CD14-positive monocyte (primary cell): ENCODE measurements at regions not wholly inside any gene's neighbourhood (a gene's known extent, or its start where the extent isn't known, plus 50 kb on each side); places are given as distances from the start of the nearest gene placed in this dataset.

Experiments used
- DNase-seq, 3 donors: peaks; one replicate each; pipeline ENCODE4 v3.0.0-alpha.2; 2011 to 2022
- H2AFZ ChIP-seq: 2 replicates; pipeline ENCODE4 v1.6.0; 2012; ENCODE audit warnings: mild to moderate bottlenecking, low read depth, low read length, inconsistent platforms; ENCODE audit not compliant: insufficient read depth, poor library complexity, severe bottlenecking
- H3K27ac ChIP-seq, 2 donors: 1 replicate in 1 of 2; 2 replicates in 1 of 2; pipeline ENCODE4 v1.5.1; 2012 to 2013; ENCODE audit warnings: low read length in 2 of 2, control low read depth in 1 of 2, inconsistent platforms in 1 of 2, low read depth in 1 of 2, mild to moderate bottlenecking in 1 of 2
- H3K27me3 ChIP-seq, 2 donors: one replicate each; pipeline versions ENCODE4 v1.6.0 to v1.6.1; 2011 to 2013; ENCODE audit warnings: low read length in 2 of 2; ENCODE audit not compliant: control insufficient read depth in 2 of 2, insufficient read depth in 2 of 2
- H3K36me3 ChIP-seq, 2 donors: replicated peaks in 1 of 2; 1 replicate in 1 of 2; 2 replicates in 1 of 2; pipeline versions ENCODE4 v1.5.1 to v1.6.1; 2012 to 2013; ENCODE audit warnings: low read length in 2 of 2, control low read depth in 1 of 2, inconsistent platforms in 1 of 2, mild to moderate bottlenecking in 1 of 2; ENCODE audit not compliant: insufficient read depth in 2 of 2, control insufficient read depth in 1 of 2
- H3K4me1 ChIP-seq, 2 donors: 1 replicate in 1 of 2; 2 replicates in 1 of 2; pipeline versions ENCODE4 v1.5.1 to v1.6.1; 2012 to 2013; ENCODE audit warnings: low read length in 2 of 2, control low read depth in 1 of 2, inconsistent platforms in 1 of 2, mild to moderate bottlenecking in 1 of 2, moderate library complexity in 1 of 2; ENCODE audit not compliant: insufficient read depth in 2 of 2, control insufficient read depth in 1 of 2
- H3K4me2 ChIP-seq: replicated peaks from 2 replicates; pipeline ENCODE3; 2012; ENCODE audit warnings: low read length, moderate library complexity, mild to moderate bottlenecking; ENCODE audit not compliant: poor library complexity, severe bottlenecking; ENCODE audit errors: extremely low read depth
- H3K4me3 ChIP-seq, 3 experiments: fragments of 200-600 bp in 1 of 3; sonication (generic) in 1 of 3; replicated peaks in 1 of 3; 1 replicate in 2 of 3; 2 replicates in 1 of 3; pipeline ENCODE4 v1.5.1; 2011 to 2013; ENCODE audit warnings: low read length in 3 of 3, mild to moderate bottlenecking in 3 of 3, control low read depth in 2 of 3, low read depth in 2 of 3, inconsistent platforms in 1 of 3, moderate library complexity in 1 of 3
- H3K79me2 ChIP-seq: 2 replicates; pipeline ENCODE4 v1.6.0; 2012; ENCODE audit warnings: mild to moderate bottlenecking, control low read depth, inconsistent platforms, low read length, moderate library complexity; ENCODE audit not compliant: insufficient read depth
- H3K9ac ChIP-seq: 2 replicates; pipeline ENCODE4 v1.6.0; 2017; ENCODE audit warnings: low read length, mild to moderate bottlenecking; ENCODE audit not compliant: insufficient read depth, poor library complexity, severe bottlenecking
- H3K9me3 ChIP-seq, 2 donors: replicated peaks in 1 of 2; 1 replicate in 1 of 2; 2 replicates in 1 of 2; pipeline versions ENCODE4 v1.5.1 to v1.6.1; 2012 to 2013; ENCODE audit warnings: low read length in 2 of 2, control low read depth in 1 of 2; ENCODE audit not compliant: control insufficient read depth in 1 of 2, insufficient read depth in 1 of 2
- H4K20me1 ChIP-seq: 2 replicates; pipeline ENCODE4 v1.6.0; 2012; ENCODE audit warnings: mild to moderate bottlenecking, low read length, control low read depth, moderate library complexity; ENCODE audit not compliant: insufficient read depth
- H3K27ac Mint-ChIP-seq, 7 donors: one replicate each; pipeline ENCODE4 v1.8.0; 2020; ENCODE audit warnings: mild to moderate bottlenecking in 7 of 7, mixed read lengths in 7 of 7, moderate library complexity in 6 of 7, inconsistent platforms in 2 of 7
- H3K27me3 Mint-ChIP-seq, 3 donors: one replicate each; pipeline ENCODE4 v1.8.0; 2021 to 2022; ENCODE audit warnings: low read depth in 3 of 3, mild to moderate bottlenecking in 3 of 3, mixed read lengths in 3 of 3, moderate library complexity in 3 of 3, inconsistent platforms in 1 of 3
- H3K36me3 Mint-ChIP-seq, 2 donors: one replicate each; pipeline ENCODE4 v1.8.0; 2020; ENCODE audit warnings: mixed read lengths in 2 of 2, inconsistent platforms in 1 of 2, mild to moderate bottlenecking in 1 of 2
- H3K4me1 Mint-ChIP-seq: one replicate; pipeline ENCODE4 v1.8.0; 2020; ENCODE audit warnings: mild to moderate bottlenecking, mixed read lengths
- H3K4me3 Mint-ChIP-seq, 2 donors: one replicate each; pipeline ENCODE4 v1.8.0; 2020; ENCODE audit warnings: mild to moderate bottlenecking in 2 of 2, mixed read lengths in 2 of 2, moderate library complexity in 1 of 2
- H3K9me3 Mint-ChIP-seq, 7 donors: one replicate each; pipeline ENCODE4 v1.8.0; 2020 to 2022; ENCODE audit warnings: mixed read lengths in 7 of 7, mild to moderate bottlenecking in 6 of 7, moderate library complexity in 6 of 7, inconsistent platforms in 2 of 7
- WGBS: methylation state at CpG from one replicate; pipeline ENCODE4 v1.1.5; 2013; ENCODE audit warnings: missing lambda C conversion rate; ENCODE audit not compliant: insufficient coverage; 5-methylcytosine and 5-hydroxymethylcytosine counted together
- intact Hi-C, 2 donors: fragments of 100-400 bp; cut with micrococcal nuclease; formaldehyde crosslinking; loops; one replicate each; pipeline versions ENCODE4 v1.15.0 to v1.15.1; 2023
- TF ChIP-seq, protein P1 (sequence below): fragments of 200-600 bp; IDR thresholded peaks from one replicate; pipeline ENCODE4 v1.8.0; 2022; ENCODE audit warnings: antibody characterized with exemption, mild to moderate bottlenecking

DNA sequence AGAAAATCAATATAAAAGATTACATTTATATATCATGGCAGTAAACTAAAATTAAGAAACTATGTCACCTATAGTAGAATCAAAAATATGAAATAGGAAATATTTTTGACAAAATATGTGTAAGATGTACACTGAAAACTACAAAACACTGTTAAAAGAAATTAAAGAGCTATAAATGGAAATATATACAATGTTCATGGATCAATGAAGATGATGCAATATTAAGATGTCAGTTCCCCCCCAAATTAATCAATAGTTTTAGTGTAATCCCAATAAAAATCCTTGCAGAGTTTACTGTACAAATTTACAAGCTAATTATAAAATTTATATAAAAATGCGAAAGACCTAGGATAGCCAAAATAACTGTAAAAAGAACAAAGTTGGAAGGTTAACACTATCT, 173.0 kb upstream of the ADRA1B start:
- intact Hi-C loops = no loop called here
- Histone ChIP-seq H3K4me3 (no peak overlapping the region), H3K79me2 (no peaks in the 10 kb centered on the region), H3K4me1 (no peaks in the 10 kb centered on the region), H4K20me1 (no peaks in the 10 kb centered on the region), H3K27ac (no peak overlapping the region), H3K9ac (no peak overlapping the region), H2AFZ (no peak overlapping the region), H3K36me3 (no peaks in the 10 kb centered on the region), H3K9me3 (peaks cover 0 to 3% of the 10 kb centered on the region in 2 donors), H3K4me2 (no peak overlapping the region), H3K27me3 (no peaks in the 10 kb centered on the region)
- DNase-seq = no peak
- TF ChIP-seq, protein P1, sequence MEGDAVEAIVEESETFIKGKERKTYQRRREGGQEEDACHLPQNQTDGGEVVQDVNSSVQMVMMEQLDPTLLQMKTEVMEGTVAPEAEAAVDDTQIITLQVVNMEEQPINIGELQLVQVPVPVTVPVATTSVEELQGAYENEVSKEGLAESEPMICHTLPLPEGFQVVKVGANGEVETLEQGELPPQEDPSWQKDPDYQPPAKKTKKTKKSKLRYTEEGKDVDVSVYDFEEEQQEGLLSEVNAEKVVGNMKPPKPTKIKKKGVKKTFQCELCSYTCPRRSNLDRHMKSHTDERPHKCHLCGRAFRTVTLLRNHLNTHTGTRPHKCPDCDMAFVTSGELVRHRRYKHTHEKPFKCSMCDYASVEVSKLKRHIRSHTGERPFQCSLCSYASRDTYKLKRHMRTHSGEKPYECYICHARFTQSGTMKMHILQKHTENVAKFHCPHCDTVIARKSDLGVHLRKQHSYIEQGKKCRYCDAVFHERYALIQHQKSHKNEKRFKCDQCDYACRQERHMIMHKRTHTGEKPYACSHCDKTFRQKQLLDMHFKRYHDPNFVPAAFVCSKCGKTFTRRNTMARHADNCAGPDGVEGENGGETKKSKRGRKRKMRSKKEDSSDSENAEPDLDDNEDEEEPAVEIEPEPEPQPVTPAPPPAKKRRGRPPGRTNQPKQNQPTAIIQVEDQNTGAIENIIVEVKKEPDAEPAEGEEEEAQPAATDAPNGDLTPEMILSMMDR = no peak
- Mint-ChIP-seq H3K36me3 (no peaks in the 10 kb centered on the region), H3K4me1 (no peaks in the 10 kb centered on the region), H3K9me3 (peaks cover 1 to 13% (median 7%) of the 10 kb centered on the region in 7 donors), H3K4me3 (no peak overlapping the region), H3K27ac (no peak overlapping the region), H3K27me3 (peaks cover 4 to 9% (median 4%) of the 10 kb centered on the region in 3 donors)
- no CpG with 5 or more reads among the region's 1 CpG for WGBS

- H3K27ac ChIP-seq = no peak overlapping the region
- DNase-seq = no peak
- H3K9ac ChIP-seq = no peak overlapping the region
- no peaks in the 10 kb centered on the region for H3K79me2 ChIP-seq
- H3K4me1 ChIP-seq = no peaks in the 10 kb centered on the region
- H3K36me3 Mint-ChIP-seq = no peaks in the 10 kb centered on the region
- no peaks in the 10 kb centered on the region for H3K27me3 ChIP-seq
- no peak overlapping the region for H3K4me3 Mint-ChIP-seq
- no peak overlapping the region for H2AFZ ChIP-seq
- H3K4me2 ChIP-seq = no peak overlapping the region
- TF ChIP-seq, protein P1 = no peak
- H3K4me1 Mint-ChIP-seq = no peaks in the 10 kb centered on the region
- H3K36me3 ChIP-seq = no peaks in the 10 kb centered on the region
- H3K9me3 Mint-ChIP-seq = peaks cover under 1 to 9% (median 6%) of the 10 kb centered on the region in 7 donors
- H3K9me3 ChIP-seq = peaks cover 0 to 6% of the 10 kb centered on the region in 2 donors
- intact Hi-C loops = no loop called here
- H4K20me1 ChIP-seq = no peaks in the 10 kb centered on the region
- H3K27me3 Mint-ChIP-seq = peaks cover 0 to 8% (median 4%) of the 10 kb centered on the region in 3 donors
- 100% methylated on average over 3 of the region's 4 CpGs for WGBS
- no peak overlapping the region for H3K4me3 ChIP-seq
- H3K27ac Mint-ChIP-seq = no peak overlapping the region
Observed at GRCh38 chr5:159746707-159747106, 169.6 kb upstream of the ADRA1B start.
